ENCODE measurements at regions not wholly inside any gene's neighbourhood (a gene's known extent, or its start where the extent isn't known, plus 50 kb on each side); places are given as distances from the start of the nearest gene placed in this dataset.
"Not testable (repeated sequence)": the region's sequence is repeated elsewhere in the genome, so short reads cannot be mapped to it uniquely, and the experiment has no call there.

DNA sequence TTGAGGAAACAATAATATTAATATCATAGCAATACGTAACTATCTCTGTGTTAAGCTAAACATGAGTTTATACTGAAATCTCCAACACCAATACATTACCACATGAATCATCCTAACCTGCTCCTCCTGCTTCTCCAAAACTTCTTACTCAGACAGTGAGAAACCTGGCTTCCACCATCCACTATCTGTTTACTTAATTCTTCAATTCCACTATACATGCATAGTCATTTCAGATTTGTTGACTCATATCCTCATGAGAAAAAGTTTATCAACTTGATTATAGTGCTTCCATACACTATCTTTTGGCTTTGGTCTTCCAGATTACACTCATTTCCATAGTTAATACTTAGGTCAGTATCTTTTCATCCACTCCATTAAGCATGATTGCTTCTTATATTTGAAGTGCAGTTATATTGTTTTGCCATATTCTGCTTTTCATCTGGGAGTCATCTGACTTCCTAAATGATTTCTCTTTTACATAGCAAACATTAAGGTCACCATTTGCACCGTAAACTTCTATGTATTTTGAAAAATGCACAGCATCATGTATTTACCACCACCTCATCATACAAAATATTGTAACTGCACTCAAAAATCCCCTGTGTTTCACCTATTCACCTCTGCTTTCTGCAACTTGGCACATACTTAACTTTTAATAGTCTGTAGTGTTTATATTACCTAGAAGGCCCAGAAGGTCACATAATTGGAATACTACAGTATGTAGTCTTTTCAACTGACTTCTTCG, 970.6 kb downstream of the DIPK2A start:
- Histone ChIP-seq H3K36me3 (ENCODE audit: insufficient read depth) (no peaks in the 10 kb centered on the region), H3K27ac (ENCODE audit: low read depth) (no peak overlapping the region), H3K4me1 (ENCODE audit: insufficient read depth) (no peaks in the 10 kb centered on the region), H3K4me3 (ENCODE audit: low read depth, low read length) (no peak overlapping the region)
- no peak for DNase-seq (ENCODE audit: extremely low spot score)
- WGBS, result 58% methylated on average over 3 of the region's 3 CpGs

DNA sequence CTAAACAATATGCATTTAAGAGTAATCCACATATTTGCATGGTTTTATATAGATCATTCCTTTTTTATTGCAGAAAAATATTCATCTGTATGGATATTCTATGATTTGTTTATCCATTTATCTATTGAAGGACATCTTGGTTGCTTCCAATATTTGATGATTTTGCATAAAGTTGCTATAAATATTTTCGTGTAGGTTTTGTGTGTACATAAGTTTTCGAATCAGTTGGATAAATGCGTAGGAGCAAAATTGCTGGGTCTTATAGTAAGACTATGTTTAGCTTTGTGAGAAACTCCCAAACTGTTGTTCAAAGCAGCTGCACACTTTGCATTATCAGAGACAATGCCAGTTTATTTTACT, 971.2 kb downstream of the DIPK2A start:
- no peak for DNase-seq (ENCODE audit: extremely low spot score)
- Histone ChIP-seq H3K36me3 (ENCODE audit: insufficient read depth) (no peaks in the 10 kb centered on the region), H3K4me3 (ENCODE audit: low read depth, low read length) (no peak overlapping the region), H3K27ac (ENCODE audit: low read depth) (no peak overlapping the region), H3K4me1 (ENCODE audit: insufficient read depth) (no peaks in the 10 kb centered on the region)
- 75% methylated on average over 3 of the region's 3 CpGs for WGBS

GRCh38 chr3:144947895-144948294, 976.3 kb downstream of the DIPK2A start:
- Histone ChIP-seq H3K27ac (ENCODE audit: low read depth) (no peak overlapping the region), H3K4me3 (ENCODE audit: low read depth, low read length) (no peak overlapping the region), H3K36me3 (ENCODE audit: insufficient read depth) (no peaks in the 10 kb centered on the region), H3K4me1 (ENCODE audit: insufficient read depth) (no peaks in the 10 kb centered on the region)
- no peak for DNase-seq (ENCODE audit: extremely low spot score)
- 92% methylated on average over 5 of the region's 5 CpGs for WGBS

DNA sequence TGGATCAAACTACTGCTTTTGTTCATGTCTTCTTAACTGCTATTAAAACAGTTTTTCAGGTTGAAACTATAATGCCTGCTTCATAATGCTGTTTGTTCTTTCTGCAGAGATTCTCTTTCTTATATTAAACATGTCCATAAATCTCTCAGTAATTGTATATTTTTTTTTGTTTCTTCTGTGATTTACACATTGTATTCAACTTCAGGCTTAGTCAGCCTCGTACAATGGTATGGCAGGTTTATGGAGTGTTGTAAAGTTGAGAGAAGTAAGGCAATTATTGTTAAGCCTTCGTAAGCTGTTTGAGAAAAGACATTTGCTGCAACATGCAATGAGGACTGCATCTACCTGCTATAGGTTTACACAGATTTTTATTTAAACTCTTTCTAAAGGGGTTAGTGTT, 977.1 kb downstream of the DIPK2A start:
- WGBS, result 30% methylated on average over 2 of the region's 2 CpGs

GRCh38 chr3:144953959-144954358, 982.3 kb downstream of the DIPK2A start:
- Histone ChIP-seq H3K36me3 (ENCODE audit: insufficient read depth) (no peaks in the 10 kb centered on the region), H3K4me1 (ENCODE audit: insufficient read depth) (no peaks in the 10 kb centered on the region), H3K4me3 (ENCODE audit: low read depth, low read length) (no peak overlapping the region), H3K27ac (ENCODE audit: low read depth) (no peak overlapping the region)
- DNase-seq (ENCODE audit: extremely low spot score), result no peak
- 95% methylated on average over 1 of the region's 1 CpG for WGBS

More for the DNA sequence above, 977.1 kb downstream of the DIPK2A start:
- no peaks in the 10 kb centered on the region for H3K36me3 ChIP-seq (ENCODE audit: insufficient read depth)
- H3K27ac ChIP-seq (ENCODE audit: low read depth), result no peak overlapping the region
- DNase-seq (ENCODE audit: extremely low spot score), result peak; percentile 21
- H3K4me1 ChIP-seq (ENCODE audit: insufficient read depth), result no peaks in the 10 kb centered on the region
- no peak overlapping the region for H3K4me3 ChIP-seq (ENCODE audit: low read depth, low read length)

- Histone ChIP-seq H3K4me1 (ENCODE audit: insufficient read depth) (no peaks in the 10 kb centered on the region), H3K27ac (ENCODE audit: low read depth) (no peak overlapping the region), H3K4me3 (ENCODE audit: low read depth, low read length) (no peak overlapping the region), H3K36me3 (ENCODE audit: insufficient read depth) (no peaks in the 10 kb centered on the region)
- 46% methylated on average over 4 of the region's 4 CpGs for WGBS
- DNase-seq (ENCODE audit: extremely low spot score), result no peak
Observed at GRCh38 chr3:144957398-144958101, 985.9 kb downstream of the DIPK2A start.

GRCh38 chr3:144963810-144964209, 992.2 kb downstream of the DIPK2A start:
- Histone ChIP-seq H3K4me1 (ENCODE audit: insufficient read depth) (no peaks in the 10 kb centered on the region), H3K36me3 (ENCODE audit: insufficient read depth) (no peaks in the 10 kb centered on the region), H3K27ac (ENCODE audit: low read depth) (no peak overlapping the region), H3K4me3 (ENCODE audit: low read depth, low read length) (no peak overlapping the region)
- DNase-seq (ENCODE audit: extremely low spot score), result no peak

DNA sequence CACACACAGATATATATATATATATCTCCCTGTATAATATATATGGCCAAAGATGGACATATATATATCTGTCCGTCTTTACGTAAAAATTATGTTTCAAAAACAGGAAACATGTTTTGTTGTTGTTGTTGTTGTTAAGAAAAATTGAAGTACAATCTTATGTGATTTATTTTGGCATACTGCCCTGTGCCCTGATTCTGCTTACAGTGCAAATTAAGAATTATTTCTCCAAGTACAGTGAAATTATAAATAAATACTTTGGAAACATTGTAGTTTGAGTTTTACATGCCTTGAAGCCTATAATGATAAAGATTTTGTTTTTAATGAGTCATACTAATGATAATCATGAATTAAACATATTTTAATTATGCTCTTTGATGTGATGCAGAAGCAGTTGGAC, 994.9 kb downstream of the DIPK2A start:
- H3K4me1 ChIP-seq (ENCODE audit: insufficient read depth), result no peaks in the 10 kb centered on the region
- DNase-seq (ENCODE audit: extremely low spot score), result no peak
- no peaks in the 10 kb centered on the region for H3K36me3 ChIP-seq (ENCODE audit: insufficient read depth)
- no peak overlapping the region for H3K4me3 ChIP-seq (ENCODE audit: low read depth, low read length)
- 71% methylated on average over 2 of the region's 2 CpGs for WGBS
- no peak overlapping the region for H3K27ac ChIP-seq (ENCODE audit: low read depth)

DNA sequence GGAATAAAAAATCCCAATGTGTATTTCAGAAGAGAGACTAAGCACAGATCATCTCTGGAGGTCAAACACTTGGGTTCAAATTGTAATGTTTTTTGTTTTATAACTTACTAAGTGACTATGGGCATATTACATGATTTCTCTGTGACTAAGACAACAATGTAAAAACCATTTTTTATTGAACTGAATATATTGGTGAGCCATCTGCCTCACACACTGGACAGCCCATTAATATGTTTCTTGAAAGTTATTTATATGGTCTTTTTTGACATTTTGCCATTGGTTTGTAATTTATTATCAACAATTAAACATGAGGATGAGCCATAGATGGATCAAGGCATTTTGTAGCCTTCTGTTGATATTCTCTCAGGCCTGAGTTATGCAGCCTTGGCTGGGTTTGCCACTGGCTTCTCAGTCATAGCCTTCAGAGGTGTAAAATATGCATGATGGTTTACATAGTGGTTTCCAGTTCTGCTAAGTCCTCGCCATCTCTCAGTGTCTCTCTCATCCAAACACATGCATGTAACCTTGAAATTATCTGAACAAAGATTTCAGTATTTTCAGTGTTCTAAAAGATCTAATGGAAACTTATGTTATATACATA, 997.2 kb downstream of the DIPK2A start:
- H3K4me1 ChIP-seq (ENCODE audit: insufficient read depth), result no peaks in the 10 kb centered on the region
- H3K4me3 ChIP-seq (ENCODE audit: low read depth, low read length), result no peak overlapping the region
- no peaks in the 10 kb centered on the region for H3K36me3 ChIP-seq (ENCODE audit: insufficient read depth)
- DNase-seq (ENCODE audit: extremely low spot score), result no peak
- WGBS, result 32% methylated on average over 1 of the region's 1 CpG
- H3K27ac ChIP-seq (ENCODE audit: low read depth), result no peak overlapping the region

GRCh38 chr3:144984481-144984880, 1012.9 kb downstream of the DIPK2A start:
- not testable (repeated sequence) for H3K36me3 ChIP-seq (ENCODE audit: insufficient read depth); DNase-seq (ENCODE audit: extremely low spot score); H3K4me1 ChIP-seq (ENCODE audit: insufficient read depth); H3K4me3 ChIP-seq (ENCODE audit: low read depth, low read length); H3K27ac ChIP-seq (ENCODE audit: low read depth)
- WGBS, result 94% methylated on average over 7 of the region's 7 CpGs

GRCh38 chr3:144989807-144990206, 1018.2 kb downstream of the DIPK2A start:
- Histone ChIP-seq H3K4me3 (ENCODE audit: low read depth, low read length) (no peak overlapping the region), H3K27ac (ENCODE audit: low read depth) (no peak overlapping the region), H3K4me1 (ENCODE audit: insufficient read depth) (no peaks in the 10 kb centered on the region), H3K36me3 (ENCODE audit: insufficient read depth) (no peaks in the 10 kb centered on the region)
- DNase-seq (ENCODE audit: extremely low spot score), result no peak
- 49% methylated on average over 2 of the region's 2 CpGs for WGBS

GRCh38 chr3:144995856-144996255, 1024.2 kb downstream of the DIPK2A start:
- no peak overlapping the region for H3K27ac ChIP-seq (ENCODE audit: low read depth)
- no peaks in the 10 kb centered on the region for H3K4me1 ChIP-seq (ENCODE audit: insufficient read depth)
- H3K4me3 ChIP-seq (ENCODE audit: low read depth, low read length), result no peak overlapping the region
- DNase-seq (ENCODE audit: extremely low spot score), result no peak
- WGBS, result 92% methylated on average over 1 of the region's 1 CpG
- H3K36me3 ChIP-seq (ENCODE audit: insufficient read depth), result no peaks in the 10 kb centered on the region

GRCh38 chr3:145005427-145005826, 1033.8 kb downstream of the DIPK2A start:
- Histone ChIP-seq H3K4me1 (ENCODE audit: insufficient read depth) (no peaks in the 10 kb centered on the region), H3K27ac (ENCODE audit: low read depth) (no peak overlapping the region), H3K36me3 (ENCODE audit: insufficient read depth) (no peaks in the 10 kb centered on the region), H3K4me3 (ENCODE audit: low read depth, low read length) (no peak overlapping the region)
- no peak for DNase-seq (ENCODE audit: extremely low spot score)
- WGBS, result 80% methylated on average over 4 of the region's 4 CpGs

GRCh38 chr3:145006271-145006670, 1034.6 kb downstream of the DIPK2A start:
- WGBS, result 34% methylated on average over 3 of the region's 3 CpGs
- Histone ChIP-seq H3K36me3 (ENCODE audit: insufficient read depth) (no peaks in the 10 kb centered on the region), H3K27ac (ENCODE audit: low read depth) (no peak overlapping the region), H3K4me3 (ENCODE audit: low read depth, low read length) (no peak overlapping the region), H3K4me1 (ENCODE audit: insufficient read depth) (no peaks in the 10 kb centered on the region)
- no peak for DNase-seq (ENCODE audit: extremely low spot score)

Data from urinary bladder (tissue), 3 donors.